ENCODE measurements at regions not wholly inside any gene's neighbourhood (a gene's known extent, or its start where the extent isn't known, plus 50 kb on each side); places are given as distances from the start of the nearest gene placed in this dataset.
"Not testable (repeated sequence)": the region's sequence is repeated elsewhere in the genome, so short reads cannot be mapped to it uniquely, and the experiment has no call there.

DNA sequence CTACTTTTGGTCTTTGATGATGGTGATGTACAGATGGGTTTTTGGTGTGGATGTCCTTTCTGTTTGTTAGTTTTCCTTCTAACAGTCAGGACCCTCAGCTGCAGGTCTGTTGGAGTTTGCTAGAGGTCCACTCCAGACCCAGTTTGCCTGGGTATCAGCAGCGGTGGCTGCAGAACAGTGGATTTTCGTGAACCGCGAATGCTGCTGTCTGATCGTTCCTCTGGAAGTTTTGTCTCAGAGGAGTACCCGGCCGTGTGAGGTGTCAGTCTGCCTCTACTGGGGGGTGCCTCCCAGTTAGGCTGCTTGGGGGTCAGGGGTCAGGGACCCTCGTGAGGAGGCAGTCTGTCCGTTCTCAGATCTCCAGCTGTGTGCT is 56.6 kb upstream of the TNFAIP8 start:
- not testable (repeated sequence) for DNase-seq (ENCODE audit: low read depth); H3K4me3 ChIP-seq (ENCODE audit: low read depth, low read length)

DNA sequence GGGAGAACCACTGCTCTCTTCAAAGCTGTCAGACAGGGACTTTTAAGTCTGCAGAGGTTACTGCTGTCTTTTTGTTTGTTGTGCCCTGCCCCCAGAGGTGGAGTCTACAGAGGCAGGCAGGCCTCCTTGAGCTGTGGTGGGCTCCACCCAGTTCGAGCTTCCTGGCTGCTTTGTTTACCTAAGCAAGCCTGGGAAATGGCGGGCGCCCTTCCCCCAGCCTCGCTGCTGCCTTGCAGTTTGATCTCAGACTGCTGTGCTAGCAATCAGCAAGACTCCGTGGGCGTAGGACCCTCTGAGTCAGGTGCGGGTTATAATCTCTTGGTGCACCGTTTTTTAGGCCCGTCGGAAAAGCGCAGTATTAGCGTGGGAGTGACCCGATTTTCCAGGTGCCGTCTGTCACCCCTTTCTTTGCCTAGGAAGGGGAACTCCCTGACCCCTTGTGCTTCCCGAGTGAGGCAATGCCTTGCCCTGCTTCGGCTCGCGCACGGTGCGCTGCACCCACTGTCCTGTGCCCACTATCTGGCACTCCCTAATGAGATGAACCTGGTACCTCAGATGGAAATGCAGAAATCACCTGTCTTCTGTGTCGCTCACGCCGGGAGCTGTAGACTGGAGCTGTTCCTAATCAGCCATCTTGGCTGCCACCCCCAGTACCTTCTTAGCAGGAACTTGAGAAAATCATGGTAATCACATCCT is 56.1 kb upstream of the TNFAIP8 start:
- not testable (repeated sequence) for H3K4me3 ChIP-seq (ENCODE audit: low read depth, low read length); DNase-seq (ENCODE audit: low read depth)

DNA sequence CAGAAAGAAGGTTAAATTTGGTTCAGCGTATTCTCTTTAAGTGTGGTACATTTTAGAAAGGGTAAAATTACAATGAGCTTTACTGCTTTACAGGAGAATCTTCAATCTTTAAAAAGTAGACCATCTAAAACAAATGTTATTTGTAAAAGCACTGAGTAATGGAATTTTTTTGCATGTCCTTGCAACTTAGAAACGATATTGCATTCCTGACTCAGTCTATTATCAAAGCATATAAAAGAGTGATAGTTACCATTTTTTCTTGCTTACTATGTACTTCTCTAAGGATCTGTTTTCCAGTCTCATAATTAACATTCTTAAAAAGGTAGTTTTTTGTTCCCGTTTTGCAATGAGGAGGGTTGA is 55.5 kb upstream of the TNFAIP8 start:
- TF ChIP-seq, protein P1, sequence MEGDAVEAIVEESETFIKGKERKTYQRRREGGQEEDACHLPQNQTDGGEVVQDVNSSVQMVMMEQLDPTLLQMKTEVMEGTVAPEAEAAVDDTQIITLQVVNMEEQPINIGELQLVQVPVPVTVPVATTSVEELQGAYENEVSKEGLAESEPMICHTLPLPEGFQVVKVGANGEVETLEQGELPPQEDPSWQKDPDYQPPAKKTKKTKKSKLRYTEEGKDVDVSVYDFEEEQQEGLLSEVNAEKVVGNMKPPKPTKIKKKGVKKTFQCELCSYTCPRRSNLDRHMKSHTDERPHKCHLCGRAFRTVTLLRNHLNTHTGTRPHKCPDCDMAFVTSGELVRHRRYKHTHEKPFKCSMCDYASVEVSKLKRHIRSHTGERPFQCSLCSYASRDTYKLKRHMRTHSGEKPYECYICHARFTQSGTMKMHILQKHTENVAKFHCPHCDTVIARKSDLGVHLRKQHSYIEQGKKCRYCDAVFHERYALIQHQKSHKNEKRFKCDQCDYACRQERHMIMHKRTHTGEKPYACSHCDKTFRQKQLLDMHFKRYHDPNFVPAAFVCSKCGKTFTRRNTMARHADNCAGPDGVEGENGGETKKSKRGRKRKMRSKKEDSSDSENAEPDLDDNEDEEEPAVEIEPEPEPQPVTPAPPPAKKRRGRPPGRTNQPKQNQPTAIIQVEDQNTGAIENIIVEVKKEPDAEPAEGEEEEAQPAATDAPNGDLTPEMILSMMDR (IDR thresholded peaks at IDR 0.05; ENCODE audit: insufficient read depth, low read length) = no peak
- no peak overlapping the region for H3K4me3 ChIP-seq (ENCODE audit: low read depth, low read length)
- DNase-seq (ENCODE audit: low read depth) = no peak

DNA sequence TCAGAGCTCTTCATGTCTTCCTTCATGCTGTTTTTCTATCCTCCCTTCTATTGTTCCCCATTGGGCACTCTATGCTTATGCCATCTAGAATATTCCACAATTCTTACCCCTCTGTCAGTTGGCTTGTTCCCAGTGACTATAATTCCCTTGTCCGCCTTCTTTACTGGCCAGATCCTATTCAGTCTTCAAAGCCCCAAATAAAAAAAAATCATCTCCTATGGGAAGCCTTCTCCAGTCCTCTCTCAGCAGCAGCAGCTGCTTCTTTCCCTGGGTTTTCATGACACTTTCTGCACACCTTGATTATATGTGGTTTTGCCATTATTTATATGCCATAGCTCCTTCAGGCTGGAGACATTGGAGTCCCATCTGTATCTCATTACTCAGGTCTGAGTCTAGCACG is 54.6 kb upstream of the TNFAIP8 start:
- DNase-seq (ENCODE audit: low read depth) = no peak
- TF ChIP-seq, protein P1 (IDR thresholded peaks at IDR 0.05; ENCODE audit: insufficient read depth, low read length) = no peak
- H3K4me3 ChIP-seq (ENCODE audit: low read depth, low read length) = no peak overlapping the region

DNA sequence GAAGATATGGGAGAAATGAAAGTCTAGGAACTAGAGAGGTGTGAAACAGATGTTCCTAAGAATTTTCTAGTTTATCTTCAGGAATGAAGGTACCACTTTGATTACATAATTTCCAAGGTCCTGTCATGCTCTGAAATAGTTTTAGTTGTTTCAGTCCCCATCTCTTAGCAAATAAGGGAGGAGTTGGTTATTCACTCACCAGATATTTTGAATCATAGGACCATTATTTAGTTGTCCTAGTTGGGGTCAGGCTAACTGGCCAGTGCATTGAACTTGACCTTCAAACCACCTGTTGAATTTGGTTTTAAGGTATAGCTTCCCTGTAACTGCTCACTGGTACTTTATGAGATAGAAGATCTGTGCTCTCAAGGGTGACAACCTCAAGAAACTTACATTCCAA is 53.9 kb upstream of the TNFAIP8 start:
- H3K4me3 ChIP-seq (ENCODE audit: low read depth, low read length) = no peak overlapping the region
- TF ChIP-seq, protein P1 (IDR thresholded peaks at IDR 0.05; ENCODE audit: insufficient read depth, low read length) = no peak
- DNase-seq (ENCODE audit: low read depth) = no peak

DNA sequence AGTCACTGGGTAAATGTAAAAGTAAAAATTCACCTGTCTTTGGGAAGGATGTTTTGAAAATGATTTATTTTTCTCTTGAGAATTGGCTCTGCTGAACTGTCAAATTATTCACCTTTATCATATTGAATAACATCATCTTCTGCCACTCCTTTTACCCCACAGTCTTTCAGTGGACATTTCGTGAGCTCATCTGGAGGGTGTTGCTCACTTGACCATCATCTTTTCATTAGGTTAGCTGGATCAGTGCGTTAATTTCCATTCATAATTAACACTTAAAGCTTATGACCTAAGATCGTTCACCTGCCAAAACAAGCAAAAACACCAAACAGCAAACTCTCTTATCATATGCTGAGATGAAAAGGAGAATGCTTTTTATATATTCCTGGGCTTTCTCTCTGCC is 53.4 kb upstream of the TNFAIP8 start:
- TF ChIP-seq, protein P1 (IDR thresholded peaks at IDR 0.05; ENCODE audit: insufficient read depth, low read length) = no peak
- no peak overlapping the region for H3K4me3 ChIP-seq (ENCODE audit: low read depth, low read length)
- DNase-seq (ENCODE audit: low read depth) = no peak

DNA sequence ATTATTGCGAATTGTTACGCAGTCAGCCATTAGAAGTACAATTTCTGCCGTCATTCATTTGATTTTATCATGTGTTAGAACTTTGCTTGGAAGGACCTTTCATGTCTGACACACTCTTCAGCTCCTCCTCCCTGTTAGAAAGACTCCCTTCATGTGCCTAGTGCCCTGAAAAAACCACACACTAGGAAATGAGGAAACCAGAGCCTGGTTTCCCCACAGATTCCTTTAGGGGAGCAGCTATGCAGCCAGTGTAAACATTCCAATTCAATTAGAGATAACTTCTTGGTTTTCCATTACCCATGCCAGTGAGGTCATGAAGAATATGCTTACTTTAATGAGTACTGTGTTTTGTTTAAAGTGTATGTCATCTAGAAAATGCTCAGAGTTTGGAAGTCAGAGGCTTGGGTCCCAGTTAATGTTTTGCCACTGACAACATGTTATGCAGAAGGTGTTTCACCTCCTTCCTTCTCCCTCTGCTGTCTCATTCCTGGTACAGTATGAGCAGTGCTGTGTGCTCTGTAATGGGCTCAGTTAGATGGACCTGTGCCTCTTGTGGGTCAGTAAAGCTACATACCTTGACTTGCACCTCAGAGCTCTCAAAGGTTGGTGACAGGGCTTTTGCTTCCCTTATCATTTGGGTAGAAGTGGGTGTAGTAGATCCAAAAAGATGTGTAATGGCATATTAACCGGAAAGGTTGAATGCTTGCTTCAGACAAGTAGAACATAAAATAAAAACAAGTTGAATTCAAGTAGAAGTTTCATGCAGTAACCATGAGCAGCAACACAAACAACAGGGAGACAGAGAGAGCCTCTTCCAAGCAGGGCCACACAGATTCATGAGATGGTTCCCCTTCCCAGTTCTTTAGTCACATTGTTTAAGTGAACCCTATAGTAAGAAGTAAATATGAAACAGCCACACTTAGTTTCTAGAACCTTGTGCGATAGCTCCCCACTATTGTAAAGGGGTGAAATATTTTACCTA is 52.6 kb upstream of the TNFAIP8 start:
- no peak overlapping the region for H3K4me3 ChIP-seq (ENCODE audit: low read depth, low read length)
- TF ChIP-seq, protein P1 (IDR thresholded peaks at IDR 0.05; ENCODE audit: insufficient read depth, low read length) = peak; percentile 47
- DNase-seq (ENCODE audit: low read depth) = peak; percentile 99

Measured in fibroblast of the aortic adventitia (primary cell).